Endothelial cell (in vitro differentiated cells): ENCODE measurements at regions not wholly inside any gene's neighbourhood (a gene's known extent, or its start where the extent isn't known, plus 50 kb on each side); places are given as distances from the start of the nearest gene placed in this dataset.

Source experiments
- DNase-seq: peaks from one replicate; pipeline ENCODE4 v3.0.0; 2021; ENCODE audit warnings: low spot score
- H3K27ac Mint-ChIP-seq: one replicate; pipeline ENCODE4 v1.8.0; 2021; ENCODE audit warnings: mixed read lengths, inconsistent platforms; ENCODE audit not compliant: unreplicated experiment
- H3K27me3 Mint-ChIP-seq: one replicate; pipeline ENCODE4 v1.8.0; 2021; ENCODE audit warnings: mild to moderate bottlenecking, moderate library complexity, mixed read lengths, inconsistent platforms; ENCODE audit not compliant: unreplicated experiment
- H3K36me3 Mint-ChIP-seq: one replicate; pipeline ENCODE4 v1.8.0; 2021; ENCODE audit warnings: mild to moderate bottlenecking, low read depth, mixed read lengths, inconsistent platforms; ENCODE audit not compliant: unreplicated experiment
- H3K4me1 Mint-ChIP-seq: one replicate; pipeline ENCODE4 v1.8.0; 2021; ENCODE audit warnings: mild to moderate bottlenecking, mixed read lengths, inconsistent platforms; ENCODE audit not compliant: unreplicated experiment
- H3K4me3 Mint-ChIP-seq: one replicate; pipeline ENCODE4 v1.8.0; 2021; ENCODE audit warnings: mild to moderate bottlenecking, mixed read lengths, inconsistent platforms; ENCODE audit not compliant: unreplicated experiment
- H3K9me3 Mint-ChIP-seq: one replicate; pipeline ENCODE4 v1.8.0; 2021; ENCODE audit warnings: mixed read lengths, inconsistent platforms; ENCODE audit not compliant: unreplicated experiment
- TF ChIP-seq, protein P1 (sequence below): fragments of 200-600 bp; sonication (generic); IDR thresholded peaks from one replicate; pipeline ENCODE4 v1.5.0; 2021; ENCODE audit warnings: antibody characterized with exemption; ENCODE audit not compliant: unreplicated experiment

GRCh38 chr6:18585032-18585573 is 198.0 kb downstream of the RNF144B start:
- DNase-seq: no peak
- Mint-ChIP-seq H3K9me3 (no peaks in the 10 kb centered on the region), H3K27ac (no peak overlapping the region), H3K27me3 (no peaks in the 10 kb centered on the region), H3K36me3 (no peaks in the 10 kb centered on the region), H3K4me3 (no peak overlapping the region), H3K4me1 (peaks cover 3% of the 10 kb centered on the region)
- TF ChIP-seq, protein P1, sequence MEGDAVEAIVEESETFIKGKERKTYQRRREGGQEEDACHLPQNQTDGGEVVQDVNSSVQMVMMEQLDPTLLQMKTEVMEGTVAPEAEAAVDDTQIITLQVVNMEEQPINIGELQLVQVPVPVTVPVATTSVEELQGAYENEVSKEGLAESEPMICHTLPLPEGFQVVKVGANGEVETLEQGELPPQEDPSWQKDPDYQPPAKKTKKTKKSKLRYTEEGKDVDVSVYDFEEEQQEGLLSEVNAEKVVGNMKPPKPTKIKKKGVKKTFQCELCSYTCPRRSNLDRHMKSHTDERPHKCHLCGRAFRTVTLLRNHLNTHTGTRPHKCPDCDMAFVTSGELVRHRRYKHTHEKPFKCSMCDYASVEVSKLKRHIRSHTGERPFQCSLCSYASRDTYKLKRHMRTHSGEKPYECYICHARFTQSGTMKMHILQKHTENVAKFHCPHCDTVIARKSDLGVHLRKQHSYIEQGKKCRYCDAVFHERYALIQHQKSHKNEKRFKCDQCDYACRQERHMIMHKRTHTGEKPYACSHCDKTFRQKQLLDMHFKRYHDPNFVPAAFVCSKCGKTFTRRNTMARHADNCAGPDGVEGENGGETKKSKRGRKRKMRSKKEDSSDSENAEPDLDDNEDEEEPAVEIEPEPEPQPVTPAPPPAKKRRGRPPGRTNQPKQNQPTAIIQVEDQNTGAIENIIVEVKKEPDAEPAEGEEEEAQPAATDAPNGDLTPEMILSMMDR: no peak

DNA sequence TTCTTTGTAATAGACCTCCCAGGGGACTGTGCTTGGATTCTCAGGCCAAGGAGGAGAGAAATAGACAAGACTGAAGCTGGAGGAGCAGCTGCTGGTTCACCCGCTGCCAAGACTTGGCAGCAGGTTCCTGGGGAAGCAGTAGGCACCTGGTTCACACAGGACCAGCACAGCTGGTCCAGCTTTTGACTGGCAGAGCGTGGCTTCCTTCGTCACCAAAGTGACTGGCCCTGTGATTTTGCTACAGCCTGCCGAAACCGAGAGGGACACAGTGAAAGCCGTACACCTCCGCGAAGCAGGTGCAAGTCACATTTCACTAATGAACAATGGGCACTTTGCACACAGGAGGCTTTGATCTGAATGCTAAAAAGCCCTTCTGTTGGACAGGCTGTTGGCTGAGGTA is 199.0 kb downstream of the RNF144B start:
- DNase-seq: no peak
- Mint-ChIP-seq H3K4me3 (no peak overlapping the region), H3K4me1 (peaks cover 3% of the 10 kb centered on the region), H3K9me3 (no peaks in the 10 kb centered on the region), H3K27me3 (no peaks in the 10 kb centered on the region), H3K27ac (no peak overlapping the region), H3K36me3 (no peaks in the 10 kb centered on the region)
- TF ChIP-seq, protein P1: no peak

GRCh38 chr6:18595774-18596530 is 208.8 kb downstream of the RNF144B start:
- Mint-ChIP-seq H3K4me3 (no peak overlapping the region), H3K27me3 (peaks cover 2% of the 10 kb centered on the region), H3K4me1 (peaks cover 5% of the 10 kb centered on the region), H3K9me3 (no peaks in the 10 kb centered on the region), H3K36me3 (no peaks in the 10 kb centered on the region), H3K27ac (no peak overlapping the region)
- DNase-seq: peak; percentile 70
- TF ChIP-seq, protein P1: peak; percentile 97

- H3K4me1 Mint-ChIP-seq: peaks cover 7% of the 10 kb centered on the region
- no peak overlapping the region for H3K27ac Mint-ChIP-seq
- no peak overlapping the region for H3K4me3 Mint-ChIP-seq
- no peaks in the 10 kb centered on the region for H3K27me3 Mint-ChIP-seq
- TF ChIP-seq, protein P1: peak; percentile 54
- no peaks in the 10 kb centered on the region for H3K9me3 Mint-ChIP-seq
- no peaks in the 10 kb centered on the region for H3K36me3 Mint-ChIP-seq
- no peak for DNase-seq
Measured at GRCh38 chr6:18596531-18596835, 209.3 kb downstream of the RNF144B start.

GRCh38 chr6:18598551-18599264 is 211.6 kb downstream of the RNF144B start:
- H3K9me3 Mint-ChIP-seq: no peaks in the 10 kb centered on the region
- TF ChIP-seq, protein P1: no peak
- no peak overlapping the region for H3K27ac Mint-ChIP-seq
- H3K4me1 Mint-ChIP-seq: peaks cover 7% of the 10 kb centered on the region
- no peaks in the 10 kb centered on the region for H3K36me3 Mint-ChIP-seq
- no peak overlapping the region for H3K4me3 Mint-ChIP-seq
- DNase-seq: no peak
- no peaks in the 10 kb centered on the region for H3K27me3 Mint-ChIP-seq
